Esophagus muscularis mucosa (tissue), 4 donors: ENCODE measurements at regions not wholly inside any gene's neighbourhood (a gene's known extent, or its start where the extent isn't known, plus 50 kb on each side); places are given as distances from the start of the nearest gene placed in this dataset.
"Not testable (repeated sequence)": the region's sequence is repeated elsewhere in the genome, so short reads cannot be mapped to it uniquely, and the experiment has no call there.

Experiments used
- DNase-seq: peaks from one replicate; pipeline ENCODE4 v3.0.0-alpha.2; 2017; ENCODE audit errors: extremely low spot score
- H3K27ac ChIP-seq, 4 donors: fragments of 200-600 bp; sonication (generic); replicated peaks in 1 of 4; 1 replicate in 3 of 4; 2 replicates in 1 of 4; pipeline ENCODE4 v1.5.1; 2016 to 2019; ENCODE audit warnings: mild to moderate bottlenecking in 1 of 4
- H3K27me3 ChIP-seq, 4 donors: fragments of 200-600 bp; sonication (generic); one replicate each; pipeline versions ENCODE4 v1.5.1 to v1.6.0; 2016 to 2019
- H3K36me3 ChIP-seq, 4 donors: fragments of 200-600 bp; sonication (generic); one replicate each; pipeline ENCODE4 v1.5.1; 2016 to 2019
- H3K4me1 ChIP-seq, 4 donors: fragments of 200-600 bp; sonication (generic); one replicate each; pipeline ENCODE4 v1.5.1; 2016 to 2019
- H3K4me3 ChIP-seq, 4 donors: fragments of 200-600 bp; sonication (generic); 1 replicate in 2 of 4; 2 replicates in 2 of 4; pipeline ENCODE4 v1.5.1; 2016 to 2019; ENCODE audit warnings: mild to moderate bottlenecking in 4 of 4, moderate library complexity in 1 of 4
- H3K9me3 ChIP-seq, 4 donors: fragments of 200-600 bp; sonication (generic); 1 replicate in 3 of 4; 2 replicates in 1 of 4; pipeline ENCODE4 v1.5.1; 2016 to 2019
- CTCF ChIP-seq, 3 experiments: fragments of 200-600 bp in 2 of 3; fragments of 450-650 bp in 1 of 3; sonication (generic) in 2 of 3; IDR thresholded peaks; one replicate each; pipeline ENCODE4 v1.5.1; 2017 to 2019; ENCODE audit warnings: antibody characterized with exemption in 3 of 3, mild to moderate bottlenecking in 2 of 3, moderate library complexity in 1 of 3
- EP300 ChIP-seq: sonication (generic); formaldehyde crosslinking; IDR thresholded peaks from one replicate; pipeline ENCODE4 v1.6.1; 2017; ENCODE audit warnings: antibody characterized with exemption
- POLR2A ChIP-seq: fragments of 450-650 bp; IDR thresholded peaks from one replicate; pipeline ENCODE4 v1.6.1; 2017; ENCODE audit warnings: antibody characterized with exemption, moderate library complexity, mild to moderate bottlenecking, low read depth
- POLR2AphosphoS5 ChIP-seq, 2 donors: sonication (generic); formaldehyde crosslinking; IDR thresholded peaks; one replicate each; pipeline ENCODE4 v1.6.1; 2017; ENCODE audit warnings: antibody characterized with exemption in 2 of 2
- WGBS: methylation state at CpG from one replicate; pipeline ENCODE4 v1.1.5; 2018; 5-methylcytosine and 5-hydroxymethylcytosine counted together
- intact Hi-C: fragments of 100-400 bp; cut with DNase I; formaldehyde crosslinking; loops from one replicate; pipeline ENCODE4 v1.15.1; 2023

GRCh38 chr13:37163641-37164265 is 58.3 kb upstream of the CSNK1A1L start:
- H3K27me3 ChIP-seq = no peaks in the 10 kb centered on the region
- no peak overlapping the region for H3K27ac ChIP-seq
- intact Hi-C loops = no loop called here
- DNase-seq = no peak
- no peaks in the 10 kb centered on the region for H3K36me3 ChIP-seq
- 64% methylated on average over 3 of the region's 3 CpGs for WGBS
- TF ChIP-seq POLR2A = no peak
- H3K4me1 ChIP-seq = no peaks in the 10 kb centered on the region
- H3K9me3 ChIP-seq = peaks cover 0 to 11% (median 8%) of the 10 kb centered on the region in 4 donors
- H3K4me3 ChIP-seq = no peak overlapping the region

- peaks cover 0 to 11% (median 8%) of the 10 kb centered on the region in 4 donors for H3K9me3 ChIP-seq
- TF ChIP-seq CTCF (IDR thresholded peaks at IDR 0.05) = no peak
- no peak for TF ChIP-seq EP300
- TF ChIP-seq POLR2A = no peak
- no peak for TF ChIP-seq POLR2AphosphoS5 (IDR thresholded peaks at IDR 0.05)
- no peaks in the 10 kb centered on the region for H3K4me1 ChIP-seq
- intact Hi-C loops = no loop called here
- no peaks in the 10 kb centered on the region for H3K36me3 ChIP-seq
- no peaks in the 10 kb centered on the region for H3K27me3 ChIP-seq
- no peak overlapping the region for H3K27ac ChIP-seq
- DNase-seq = no peak
- 92% methylated on average over 2 of the region's 2 CpGs for WGBS
- H3K4me3 ChIP-seq = no peak overlapping the region
Observed at GRCh38 chr13:37158481-37158880, 53.0 kb upstream of the CSNK1A1L start.

GRCh38 chr13:37155613-37156097 is 50.2 kb upstream of the CSNK1A1L start:
- 93% methylated on average over 22 of the region's 22 CpGs for WGBS
- H3K4me1 ChIP-seq, H3K4me3 ChIP-seq, H3K27me3 ChIP-seq, H3K27ac ChIP-seq, H3K36me3 ChIP-seq, intact Hi-C loops, DNase-seq: not testable (repeated sequence)
- H3K9me3 ChIP-seq = peaks cover 0 to 10% (median 6%) of the 10 kb centered on the region in 4 donors
